Glutamatergic neuron (in vitro differentiated cells): ENCODE measurements at regions not wholly inside any gene's neighbourhood (a gene's known extent, or its start where the extent isn't known, plus 50 kb on each side); places are given as distances from the start of the nearest gene placed in this dataset.

Source experiments
- DNase-seq: peaks from one replicate; pipeline ENCODE4 v3.0.0; 2022
- H3K27ac Mint-ChIP-seq: one replicate; pipeline ENCODE4 v1.8.0; 2020; ENCODE audit warnings: mild to moderate bottlenecking, mixed read lengths, inconsistent platforms; ENCODE audit not compliant: unreplicated experiment
- H3K27me3 Mint-ChIP-seq: one replicate; pipeline ENCODE4 v1.8.0; 2020; ENCODE audit warnings: mild to moderate bottlenecking, moderate library complexity, mixed read lengths, inconsistent platforms; ENCODE audit not compliant: unreplicated experiment
- H3K36me3 Mint-ChIP-seq: one replicate; pipeline ENCODE4 v1.8.0; 2020; ENCODE audit warnings: mild to moderate bottlenecking, mixed read lengths, inconsistent platforms; ENCODE audit not compliant: unreplicated experiment
- H3K4me1 Mint-ChIP-seq: one replicate; pipeline ENCODE4 v1.8.0; 2020; ENCODE audit warnings: mild to moderate bottlenecking, low read depth, mixed read lengths, inconsistent platforms; ENCODE audit not compliant: unreplicated experiment
- H3K4me3 Mint-ChIP-seq: one replicate; pipeline ENCODE4 v1.8.0; 2020; ENCODE audit warnings: mild to moderate bottlenecking, mixed read lengths, inconsistent platforms; ENCODE audit not compliant: unreplicated experiment
- H3K9me3 Mint-ChIP-seq: one replicate; pipeline ENCODE4 v1.8.0; 2020; ENCODE audit warnings: mild to moderate bottlenecking, moderate library complexity, mixed read lengths, inconsistent platforms; ENCODE audit not compliant: unreplicated experiment
- CTCF ChIP-seq: fragments of 200-600 bp; sonication (generic); IDR thresholded peaks from one replicate; pipeline ENCODE4 v1.5.0; 2021; ENCODE audit not compliant: partially characterized antibody, unreplicated experiment

GRCh38 chr16:26335236-26335853 is 643.6 kb downstream of the HS3ST4 start:
- Mint-ChIP-seq H3K4me1 (no peaks in the 10 kb centered on the region), H3K27ac (no peak overlapping the region), H3K9me3 (peaks cover 2% of the 10 kb centered on the region), H3K4me3 (no peak overlapping the region), H3K36me3 (no peaks in the 10 kb centered on the region), H3K27me3 (no peaks in the 10 kb centered on the region)
- TF ChIP-seq CTCF = no peak
- DNase-seq = no peak

- no peak overlapping the region for H3K27ac Mint-ChIP-seq
- no peaks in the 10 kb centered on the region for H3K4me1 Mint-ChIP-seq
- peaks cover 6% of the 10 kb centered on the region for H3K27me3 Mint-ChIP-seq
- DNase-seq = no peak
- peaks cover 5% of the 10 kb centered on the region for H3K36me3 Mint-ChIP-seq
- TF ChIP-seq CTCF = no peak
- no peak overlapping the region for H3K4me3 Mint-ChIP-seq
- H3K9me3 Mint-ChIP-seq = peaks cover 8% of the 10 kb centered on the region
Observed at GRCh38 chr16:26342621-26343020, 650.9 kb downstream of the HS3ST4 start.

- Mint-ChIP-seq H3K4me1 (no peaks in the 10 kb centered on the region), H3K9me3 (peaks cover 6% of the 10 kb centered on the region), H3K27me3 (peaks cover 6% of the 10 kb centered on the region), H3K27ac (no peak overlapping the region), H3K4me3 (no peak overlapping the region), H3K36me3 (peaks cover 5% of the 10 kb centered on the region)
- TF ChIP-seq CTCF = no peak
- no peak for DNase-seq
Observed at GRCh38 chr16:26344240-26344776, 652.5 kb downstream of the HS3ST4 start.

- Mint-ChIP-seq H3K4me3 (no peak overlapping the region), H3K27ac (no peak overlapping the region), H3K4me1 (no peaks in the 10 kb centered on the region), H3K36me3 (peaks cover 5% of the 10 kb centered on the region), H3K9me3 (peaks cover 6% of the 10 kb centered on the region), H3K27me3 (peaks cover 6% of the 10 kb centered on the region)
- no peak for TF ChIP-seq CTCF
- no peak for DNase-seq
Observed at GRCh38 chr16:26344976-26345375, 653.2 kb downstream of the HS3ST4 start.

- H3K9me3 Mint-ChIP-seq = peaks cover 6% of the 10 kb centered on the region
- no peaks in the 10 kb centered on the region for H3K4me1 Mint-ChIP-seq
- peaks cover 5% of the 10 kb centered on the region for H3K36me3 Mint-ChIP-seq
- no peak overlapping the region for H3K4me3 Mint-ChIP-seq
- H3K27me3 Mint-ChIP-seq = peaks cover 6% of the 10 kb centered on the region
- TF ChIP-seq CTCF = no peak
- H3K27ac Mint-ChIP-seq = no peak overlapping the region
- no peak for DNase-seq
Observed at GRCh38 chr16:26345966-26346365, 654.2 kb downstream of the HS3ST4 start.
